DND-41 (cell line): ENCODE measurements at regions not wholly inside any gene's neighbourhood (a gene's known extent, or its start where the extent isn't known, plus 50 kb on each side); places are given as distances from the start of the nearest gene placed in this dataset.

Experiments
- ATAC-seq: fragments of 200-7000 bp; cut with Tn5 transposase; 3 replicates; pipeline ENCODE4 v1.9.1; 2021; ENCODE audit warnings: low read depth; ENCODE audit not compliant: insufficient read depth
- DNase-seq: peaks from one replicate; pipeline ENCODE4 v3.0.0-alpha.2; 2020
- H2AFZ ChIP-seq: 2 replicates; pipeline ENCODE4 v1.6.0; 2012; ENCODE audit warnings: low read depth, low read length
- H3K27ac ChIP-seq: 2 replicates; pipeline ENCODE4 v1.5.1; 2012; ENCODE audit warnings: low read length, inconsistent platforms
- H3K27me3 ChIP-seq: fragments of 200-600 bp; sonication (generic); 2 replicates; pipeline ENCODE4 v1.6.0; 2012; ENCODE audit warnings: low read length, mild to moderate bottlenecking, inconsistent platforms; ENCODE audit not compliant: insufficient read depth, poor library complexity
- H3K36me3 ChIP-seq: 2 replicates; pipeline ENCODE4 v1.5.1; 2012; ENCODE audit warnings: low read length, inconsistent platforms; ENCODE audit not compliant: insufficient read depth
- H3K4me1 ChIP-seq: 2 replicates; pipeline ENCODE4 v1.5.1; 2012; ENCODE audit warnings: mild to moderate bottlenecking, low read length; ENCODE audit not compliant: insufficient read depth
- H3K4me2 ChIP-seq: 2 replicates; pipeline ENCODE4 v1.6.0; 2012; ENCODE audit warnings: mild to moderate bottlenecking, moderate library complexity, low read length, inconsistent platforms; ENCODE audit not compliant: insufficient read depth
- H3K4me3 ChIP-seq, 2 experiments: fragments of 200-600 bp in 1 of 2; shearing (Covaris generic) in 1 of 2; 2 replicates each; pipeline ENCODE4 v1.5.1; 2012 to 2016; ENCODE audit warnings: inconsistent platforms in 2 of 2, low read length in 2 of 2, mild to moderate bottlenecking in 2 of 2, low read depth in 1 of 2, moderate library complexity in 1 of 2
- H3K79me2 ChIP-seq: 2 replicates; pipeline ENCODE4 v1.6.0; 2012; ENCODE audit warnings: low read length, inconsistent platforms; ENCODE audit not compliant: insufficient read depth
- H3K9ac ChIP-seq: 2 replicates; pipeline ENCODE4 v1.6.0; 2012; ENCODE audit warnings: low read depth, mild to moderate bottlenecking, inconsistent platforms, low read length, moderate library complexity
- H3K9me3 ChIP-seq: 2 replicates; pipeline ENCODE4 v1.5.1; 2012; ENCODE audit warnings: low read length, moderate library complexity, mild to moderate bottlenecking, inconsistent platforms; ENCODE audit not compliant: insufficient read depth, severe bottlenecking
- H4K20me1 ChIP-seq: 2 replicates; pipeline ENCODE4 v1.6.0; 2012; ENCODE audit warnings: low read length; ENCODE audit not compliant: insufficient read depth
- EZH2 ChIP-seq: IDR thresholded peaks from 3 replicates; pipeline ENCODE4 v1.6.1; 2012; ENCODE audit warnings: borderline replicate concordance, low read depth, mild to moderate bottlenecking, moderate library complexity, low read length, inconsistent platforms; ENCODE audit not compliant: severe bottlenecking
- TF ChIP-seq, protein P1 (sequence below): IDR thresholded peaks from 2 replicates; pipeline ENCODE4 v1.5.1; 2012; ENCODE audit warnings: borderline replicate concordance, low read length, moderate library complexity, mild to moderate bottlenecking; ENCODE audit not compliant: poor library complexity, severe bottlenecking; ENCODE audit errors: extremely low read depth

DNA sequence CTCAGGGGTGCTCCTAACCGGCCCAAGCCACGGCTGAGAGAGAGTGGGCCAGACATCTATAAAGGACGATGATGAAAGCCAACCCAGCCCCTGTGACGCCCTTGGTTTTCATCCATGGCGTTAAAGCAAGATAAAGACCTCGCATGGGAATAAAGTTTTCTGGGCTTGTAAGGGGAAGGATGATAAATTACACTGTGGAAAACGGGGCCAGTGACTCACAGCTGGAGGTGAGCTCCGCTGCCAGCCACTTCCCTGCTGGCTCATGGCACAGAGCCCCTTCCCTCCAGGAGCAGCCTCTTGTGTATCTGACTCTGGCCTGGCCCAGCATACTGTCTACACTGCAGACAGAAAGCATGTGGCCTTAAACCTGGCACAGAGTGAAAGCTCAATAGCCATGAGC is 503.2 kb upstream of the B3GAT1 start:
- DNase-seq: no peak
- H4K20me1 ChIP-seq: no peaks in the 10 kb centered on the region
- H3K27me3 ChIP-seq: peaks cover 13% of the 10 kb centered on the region
- TF ChIP-seq, protein P1, sequence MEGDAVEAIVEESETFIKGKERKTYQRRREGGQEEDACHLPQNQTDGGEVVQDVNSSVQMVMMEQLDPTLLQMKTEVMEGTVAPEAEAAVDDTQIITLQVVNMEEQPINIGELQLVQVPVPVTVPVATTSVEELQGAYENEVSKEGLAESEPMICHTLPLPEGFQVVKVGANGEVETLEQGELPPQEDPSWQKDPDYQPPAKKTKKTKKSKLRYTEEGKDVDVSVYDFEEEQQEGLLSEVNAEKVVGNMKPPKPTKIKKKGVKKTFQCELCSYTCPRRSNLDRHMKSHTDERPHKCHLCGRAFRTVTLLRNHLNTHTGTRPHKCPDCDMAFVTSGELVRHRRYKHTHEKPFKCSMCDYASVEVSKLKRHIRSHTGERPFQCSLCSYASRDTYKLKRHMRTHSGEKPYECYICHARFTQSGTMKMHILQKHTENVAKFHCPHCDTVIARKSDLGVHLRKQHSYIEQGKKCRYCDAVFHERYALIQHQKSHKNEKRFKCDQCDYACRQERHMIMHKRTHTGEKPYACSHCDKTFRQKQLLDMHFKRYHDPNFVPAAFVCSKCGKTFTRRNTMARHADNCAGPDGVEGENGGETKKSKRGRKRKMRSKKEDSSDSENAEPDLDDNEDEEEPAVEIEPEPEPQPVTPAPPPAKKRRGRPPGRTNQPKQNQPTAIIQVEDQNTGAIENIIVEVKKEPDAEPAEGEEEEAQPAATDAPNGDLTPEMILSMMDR: no peak
- no peak for TF ChIP-seq EZH2
- no peak overlapping the region for H3K4me2 ChIP-seq
- no peak overlapping the region for H2AFZ ChIP-seq
- no peaks in the 10 kb centered on the region for H3K36me3 ChIP-seq
- no peaks in the 10 kb centered on the region for H3K9me3 ChIP-seq
- H3K4me3 ChIP-seq: no peak overlapping the region
- no peak overlapping the region for H3K27ac ChIP-seq
- H3K9ac ChIP-seq: no peak overlapping the region
- H3K79me2 ChIP-seq: no peaks in the 10 kb centered on the region
- no peak for ATAC-seq
- H3K4me1 ChIP-seq: no peaks in the 10 kb centered on the region

DNA sequence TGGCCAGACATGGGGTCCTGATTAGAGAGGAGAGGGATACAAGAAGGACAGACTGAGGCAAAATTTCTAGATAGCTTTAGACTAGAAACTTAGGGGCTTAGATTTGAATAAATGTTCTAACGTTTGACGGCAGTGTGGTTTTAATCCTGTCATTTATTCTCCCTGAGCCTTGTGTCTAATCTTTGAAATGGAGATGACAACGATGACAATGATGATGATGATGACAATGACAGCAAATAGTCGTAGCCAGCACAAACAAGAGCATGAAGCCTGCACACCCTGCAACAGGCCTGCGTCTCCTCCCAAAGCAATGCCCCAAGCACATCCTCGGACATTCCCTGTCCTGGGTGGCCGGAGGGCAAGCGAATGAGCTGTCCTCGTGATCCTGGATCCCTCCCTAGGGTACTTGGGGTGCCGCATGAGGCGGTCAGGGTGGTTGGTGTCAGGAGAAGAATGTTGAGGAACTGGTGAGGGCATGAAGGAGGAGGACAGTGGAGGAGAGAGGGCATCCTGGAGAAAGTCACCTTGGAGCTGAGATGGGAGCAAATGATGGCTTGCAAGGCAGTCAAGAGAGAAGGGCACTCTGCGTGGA is 502.1 kb upstream of the B3GAT1 start:
- Histone ChIP-seq H3K36me3 (no peaks in the 10 kb centered on the region), H3K9me3 (no peaks in the 10 kb centered on the region), H3K4me1 (no peaks in the 10 kb centered on the region), H3K27ac (no peak overlapping the region), H4K20me1 (no peaks in the 10 kb centered on the region), H3K4me2 (no peak overlapping the region), H3K4me3 (no peak overlapping the region), H3K9ac (no peak overlapping the region), H2AFZ (no peak overlapping the region), H3K79me2 (no peaks in the 10 kb centered on the region), H3K27me3 (peaks cover 7% of the 10 kb centered on the region)
- TF ChIP-seq, protein P1: no peak
- no peak for TF ChIP-seq EZH2
- ATAC-seq (no peak), DNase-seq (no peak)

DNA sequence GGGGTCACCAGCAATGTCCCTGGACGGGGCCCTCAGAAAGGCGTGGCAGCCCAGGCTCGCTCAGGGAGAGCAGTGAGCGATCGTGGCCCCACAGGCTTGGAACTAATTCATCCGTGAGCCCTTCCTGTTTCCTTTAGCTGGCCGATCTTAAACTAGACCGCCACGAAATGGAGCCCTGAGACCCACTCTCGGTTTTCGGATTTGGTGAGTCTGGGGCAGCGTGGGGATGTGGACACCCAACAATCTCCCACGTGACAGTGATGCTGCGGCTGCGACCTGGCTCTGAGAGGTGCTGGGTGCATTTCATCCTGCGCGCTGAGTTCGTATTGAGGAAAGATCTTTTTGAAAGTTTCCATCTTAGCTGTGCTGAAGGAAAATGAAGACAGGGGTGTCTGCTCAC is 501.3 kb upstream of the B3GAT1 start:
- H3K27ac ChIP-seq: no peak overlapping the region
- no peaks in the 10 kb centered on the region for H3K4me1 ChIP-seq
- no peak overlapping the region for H3K9ac ChIP-seq
- peaks cover 7% of the 10 kb centered on the region for H3K27me3 ChIP-seq
- H3K4me2 ChIP-seq: no peak overlapping the region
- no peaks in the 10 kb centered on the region for H3K79me2 ChIP-seq
- H3K4me3 ChIP-seq: no peak overlapping the region
- H4K20me1 ChIP-seq: no peaks in the 10 kb centered on the region
- ATAC-seq (no peak), DNase-seq (no peak)
- H2AFZ ChIP-seq: no peak overlapping the region
- no peak for TF ChIP-seq EZH2
- TF ChIP-seq, protein P1: no peak
- H3K9me3 ChIP-seq: no peaks in the 10 kb centered on the region
- no peaks in the 10 kb centered on the region for H3K36me3 ChIP-seq
